PC-3 (cell line): ENCODE measurements at regions not wholly inside any gene's neighbourhood (a gene's known extent, or its start where the extent isn't known, plus 50 kb on each side); places are given as distances from the start of the nearest gene placed in this dataset.

Experiments used
- ATAC-seq: fragments of 200-7000 bp; cut with Tn5 transposase; 2 replicates; pipeline ENCODE4 v1.9.1; 2020; ENCODE audit warnings: mild to moderate bottlenecking, moderate library complexity
- BruUV-seq: library from RNA; stranded (reverse); fragments of 400-500 nt; replicated peaks from 2 replicates; lab custom pipeline; 2021; lab: Mats Ljungman, UMichigan
- CTCF ChIA-PET: fragments of 300-600 bp; sonication (Branson Sonifier 250); formaldehyde crosslinking; loops from one replicate; lab custom pipeline; 2022; ENCODE audit warnings: antibody characterized with exemption; lab: Charles Lee
- POLR2A ChIA-PET: fragments of 300-600 bp; sonication (Branson Sonifier 250); formaldehyde crosslinking; loops from one replicate; lab custom pipeline; 2022; ENCODE audit warnings: antibody characterized with exemption; ENCODE audit not compliant: unreplicated experiment; lab: Charles Lee
- DNase-seq: peaks from one replicate; pipeline ENCODE4 v3.0.0-alpha.2; 2015
- H2AFZ ChIP-seq: fragments of 300-600 bp; sonication (generic); 2 replicates; pipeline ENCODE4 v1.6.0; 2016; ENCODE audit warnings: antibody characterized with exemption, low read length
- H3F3A ChIP-seq: fragments of 300-600 bp; sonication (generic); one replicate; pipeline ENCODE4 v1.6.0; 2017; ENCODE audit warnings: antibody characterized with exemption, low read length, control low read depth, mild to moderate bottlenecking; ENCODE audit not compliant: unreplicated experiment
- H3K27ac ChIP-seq: fragments of 300-600 bp; sonication (generic); 2 replicates; pipeline ENCODE4 v1.5.1; 2016; ENCODE audit warnings: mild to moderate bottlenecking, low read length
- H3K27me3 ChIP-seq: fragments of 300-600 bp; sonication (generic); 2 replicates; pipeline ENCODE4 v1.6.1; 2016; ENCODE audit warnings: low read length, mixed read lengths
- H3K36me3 ChIP-seq: fragments of 300-600 bp; sonication (generic); 2 replicates; pipeline ENCODE4 v1.6.1; 2016; ENCODE audit warnings: low read depth, mixed run types, low read length, mixed read lengths
- H3K4me1 ChIP-seq: fragments of 300-600 bp; sonication (generic); 2 replicates; pipeline ENCODE4 v1.5.1; 2016; ENCODE audit warnings: low read length; ENCODE audit not compliant: insufficient read depth
- H3K4me2 ChIP-seq: fragments of 300-600 bp; sonication (generic); 2 replicates; pipeline ENCODE4 v1.6.0; 2016; ENCODE audit warnings: low read length
- H3K4me3 ChIP-seq: fragments of 300-600 bp; sonication (generic); 2 replicates; pipeline ENCODE4 v1.5.1; 2016; ENCODE audit warnings: mild to moderate bottlenecking, low read length, mixed read lengths
- H3K79me2 ChIP-seq: fragments of 300-600 bp; sonication (generic); 2 replicates; pipeline ENCODE4 v1.6.1; 2017; ENCODE audit warnings: low read length, mixed read lengths
- H3K9ac ChIP-seq: fragments of 300-600 bp; sonication (generic); 2 replicates; pipeline ENCODE4 v1.6.0; 2016; ENCODE audit warnings: mild to moderate bottlenecking, low read length
- H3K9me2 ChIP-seq: fragments of 300-600 bp; sonication (generic); replicated peaks from 2 replicates; pipeline ENCODE4 v1.6.1; 2016; ENCODE audit warnings: mixed run types, low read length, mixed read lengths
- H3K9me3 ChIP-seq: fragments of 300-600 bp; sonication (generic); 2 replicates; pipeline ENCODE4 v1.6.1; 2016; ENCODE audit warnings: low read length, mixed read lengths
- H4K20me1 ChIP-seq: fragments of 300-600 bp; sonication (generic); 2 replicates; pipeline ENCODE4 v1.6.1; 2016; ENCODE audit warnings: low read length, mixed read lengths
- EZH2 ChIP-seq: fragments of 300-600 bp; sonication (generic); IDR thresholded peaks from one replicate; pipeline ENCODE4 v1.6.1; 2017; ENCODE audit warnings: antibody characterized with exemption, mild to moderate bottlenecking, low read length; ENCODE audit not compliant: unreplicated experiment
- EZH2phosphoT487 ChIP-seq: fragments of 300-600 bp; sonication (generic); IDR thresholded peaks from 2 replicates; pipeline ENCODE4 v1.6.1; 2018; ENCODE audit warnings: mild to moderate bottlenecking, antibody characterized with exemption, low read length, borderline replicate concordance
- intact Hi-C: fragments of 100-400 bp; cut with micrococcal nuclease; formaldehyde crosslinking; loops from 2 replicates; pipeline ENCODE4 v1.9.0; 2023
- TF ChIP-seq, protein P1 (sequence below): fragments of 300-600 bp; sonication (generic); conservative IDR thresholded peaks from 2 replicates; pipeline ENCODE4 v1.5.1; 2017; ENCODE audit warnings: antibody characterized with exemption, low read depth, mild to moderate bottlenecking, low read length

DNA sequence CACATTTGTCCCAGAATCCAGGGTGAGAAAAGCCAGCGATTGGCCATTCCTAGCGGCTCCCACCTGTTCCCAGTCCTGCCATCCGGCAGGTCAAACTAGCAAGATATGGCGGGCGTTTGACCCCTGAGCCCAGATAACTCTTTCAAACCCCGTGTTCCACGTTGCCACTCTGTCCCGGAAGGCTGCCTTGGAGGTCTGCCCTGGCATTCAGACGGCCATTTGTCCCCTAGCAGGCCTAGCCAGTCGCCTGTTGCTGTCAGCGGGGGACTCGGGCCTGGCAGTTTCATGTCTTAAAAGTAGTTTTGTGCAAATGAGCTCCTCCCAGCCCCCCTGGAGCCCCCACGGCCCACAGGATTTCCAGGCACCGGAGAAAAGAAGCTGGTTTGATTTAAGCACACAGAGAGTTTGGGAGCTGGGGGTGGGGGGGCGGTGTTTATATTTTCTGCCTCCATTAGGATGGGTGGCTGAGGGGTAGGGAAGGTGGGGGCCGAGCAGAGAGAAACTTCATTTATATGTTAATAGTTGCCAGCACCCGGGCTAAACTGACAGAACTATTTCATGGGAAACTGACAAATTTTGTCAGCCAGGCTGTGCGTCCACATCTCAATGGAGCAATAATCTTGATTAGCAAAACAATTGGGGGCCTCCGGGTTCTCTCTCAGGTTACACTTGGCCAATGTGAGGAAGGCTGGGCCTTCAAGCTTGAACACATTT, 240.9 kb upstream of the SALL1 start:
- Histone ChIP-seq H3K79me2 (no peaks in the 10 kb centered on the region), H3K27ac (no peak overlapping the region), H3K9ac (no peak overlapping the region), H2AFZ (no peak overlapping the region), H3K27me3 (no peaks in the 10 kb centered on the region), H3K36me3 (no peaks in the 10 kb centered on the region), H3K4me3 (no peak overlapping the region), H3F3A (no peaks in the 10 kb centered on the region), H3K9me2 (no peaks in the 10 kb centered on the region), H3K4me1 (no peaks in the 10 kb centered on the region), H4K20me1 (no peaks in the 10 kb centered on the region), H3K9me3 (no peaks in the 10 kb centered on the region), H3K4me2 (no peak overlapping the region)
- DNase-seq (no peak), ATAC-seq (no peak)
- TF ChIP-seq EZH2 (no peak), EZH2phosphoT487 (no peak)
- TF ChIP-seq, protein P1, sequence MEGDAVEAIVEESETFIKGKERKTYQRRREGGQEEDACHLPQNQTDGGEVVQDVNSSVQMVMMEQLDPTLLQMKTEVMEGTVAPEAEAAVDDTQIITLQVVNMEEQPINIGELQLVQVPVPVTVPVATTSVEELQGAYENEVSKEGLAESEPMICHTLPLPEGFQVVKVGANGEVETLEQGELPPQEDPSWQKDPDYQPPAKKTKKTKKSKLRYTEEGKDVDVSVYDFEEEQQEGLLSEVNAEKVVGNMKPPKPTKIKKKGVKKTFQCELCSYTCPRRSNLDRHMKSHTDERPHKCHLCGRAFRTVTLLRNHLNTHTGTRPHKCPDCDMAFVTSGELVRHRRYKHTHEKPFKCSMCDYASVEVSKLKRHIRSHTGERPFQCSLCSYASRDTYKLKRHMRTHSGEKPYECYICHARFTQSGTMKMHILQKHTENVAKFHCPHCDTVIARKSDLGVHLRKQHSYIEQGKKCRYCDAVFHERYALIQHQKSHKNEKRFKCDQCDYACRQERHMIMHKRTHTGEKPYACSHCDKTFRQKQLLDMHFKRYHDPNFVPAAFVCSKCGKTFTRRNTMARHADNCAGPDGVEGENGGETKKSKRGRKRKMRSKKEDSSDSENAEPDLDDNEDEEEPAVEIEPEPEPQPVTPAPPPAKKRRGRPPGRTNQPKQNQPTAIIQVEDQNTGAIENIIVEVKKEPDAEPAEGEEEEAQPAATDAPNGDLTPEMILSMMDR = no peak
- intact Hi-C loops = no loop called here
- POLR2A ChIA-PET = no interaction called here
- no TSS peak for BruUV-seq
- CTCF ChIA-PET = no interaction called here

DNA sequence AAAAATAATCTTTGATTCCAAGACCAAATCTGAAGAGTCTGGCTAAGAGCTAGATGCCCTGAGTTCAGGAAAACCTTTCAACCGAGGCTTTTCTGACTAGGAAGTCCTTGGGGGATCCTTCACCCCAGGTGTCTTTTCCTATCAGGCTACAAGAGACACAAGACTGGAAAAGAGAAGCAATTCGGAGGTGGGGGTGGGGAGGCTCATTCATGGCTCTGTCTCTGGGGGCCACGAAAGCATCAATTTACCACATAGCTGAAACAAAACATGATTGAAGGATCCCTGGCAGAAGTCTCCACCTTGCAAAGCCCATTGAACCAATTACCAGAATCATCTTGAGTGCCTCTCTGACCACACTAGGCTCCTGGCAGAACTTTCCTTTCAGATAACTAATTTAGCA, 239.8 kb upstream of the SALL1 start:
- H3K36me3 ChIP-seq = no peaks in the 10 kb centered on the region
- no peaks in the 10 kb centered on the region for H3K9me3 ChIP-seq
- DNase-seq (no peak), ATAC-seq (no peak)
- BruUV-seq = no TSS peak
- H3K27ac ChIP-seq = no peak overlapping the region
- H3K4me3 ChIP-seq = no peak overlapping the region
- TF ChIP-seq EZH2 = no peak
- no peaks in the 10 kb centered on the region for H3K9me2 ChIP-seq
- H3F3A ChIP-seq = no peaks in the 10 kb centered on the region
- intact Hi-C loops = no loop called here
- no peaks in the 10 kb centered on the region for H3K79me2 ChIP-seq
- H3K27me3 ChIP-seq = no peaks in the 10 kb centered on the region
- H2AFZ ChIP-seq = no peak overlapping the region
- ChIA-PET POLR2A (no interaction called here), CTCF (no interaction called here)
- no peak overlapping the region for H3K9ac ChIP-seq
- no peak overlapping the region for H3K4me2 ChIP-seq
- no peaks in the 10 kb centered on the region for H3K4me1 ChIP-seq
- H4K20me1 ChIP-seq = no peaks in the 10 kb centered on the region

DNA sequence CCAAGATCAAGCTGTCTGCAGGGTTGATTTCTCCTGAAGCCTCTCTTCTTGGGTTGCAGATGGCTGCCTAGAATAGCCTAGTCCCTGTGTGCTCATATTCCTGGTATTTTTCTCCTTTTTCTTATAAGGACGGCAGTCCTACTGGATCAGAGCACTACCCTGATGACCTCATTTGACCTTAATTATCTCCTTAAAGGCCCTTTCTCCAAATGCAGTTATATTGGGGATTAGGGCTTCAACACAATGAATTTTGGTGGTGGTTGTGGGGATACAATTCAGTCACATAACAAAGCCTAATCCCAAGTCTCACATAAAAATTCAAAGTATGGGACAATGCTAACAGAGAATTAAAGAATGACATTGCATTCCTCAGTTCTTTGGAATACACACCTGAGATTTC, 238.8 kb upstream of the SALL1 start:
- no peak overlapping the region for H3K4me3 ChIP-seq
- no peaks in the 10 kb centered on the region for H3K36me3 ChIP-seq
- BruUV-seq = no TSS peak

More for the DNA sequence above, 238.8 kb upstream of the SALL1 start:
- Histone ChIP-seq H3K79me2 (no peaks in the 10 kb centered on the region), H3K27me3 (no peaks in the 10 kb centered on the region), H4K20me1 (no peaks in the 10 kb centered on the region), H3K9me3 (no peaks in the 10 kb centered on the region), H3K9ac (no peak overlapping the region), H3F3A (no peaks in the 10 kb centered on the region), H3K27ac (no peak overlapping the region), H3K9me2 (no peaks in the 10 kb centered on the region), H2AFZ (no peak overlapping the region), H3K4me2 (no peak overlapping the region), H3K4me1 (no peaks in the 10 kb centered on the region)
- intact Hi-C loops = no loop called here
- TF ChIP-seq EZH2 = no peak
- TF ChIP-seq, protein P1 = no peak
- no peak for TF ChIP-seq EZH2phosphoT487
- CTCF ChIA-PET = no interaction called here
- POLR2A ChIA-PET = no interaction called here
- no peak for ATAC-seq
- no peak for DNase-seq
